Astrocyte (in vitro differentiated cells and primary cell): ENCODE measurements at regions not wholly inside any gene's neighbourhood (a gene's known extent, or its start where the extent isn't known, plus 50 kb on each side); places are given as distances from the start of the nearest gene placed in this dataset.

ENCODE experiments used
- DNase-seq: peaks from one replicate; pipeline ENCODE4 v3.0.0-alpha.2; 2010; ENCODE audit warnings: low read depth
- FAIRE-seq: peaks from 2 replicates; lab custom pipeline; 2011; peaks lifted over from hg19 to GRCh38; lab: Jason Lieb, UNC
- H2AFZ ChIP-seq: 2 replicates; pipeline ENCODE4 v1.6.0; 2012; ENCODE audit warnings: low read depth, low read length, inconsistent platforms
- H3K27ac ChIP-seq: 2 replicates; pipeline ENCODE4 v1.5.1; 2011; ENCODE audit warnings: low read depth, low read length, inconsistent platforms
- H3K27me3 ChIP-seq: 2 replicates; pipeline ENCODE4 v1.6.0; 2011; ENCODE audit warnings: low read length, inconsistent platforms; ENCODE audit not compliant: insufficient read depth
- H3K36me3 ChIP-seq: 2 replicates; pipeline ENCODE4 v1.5.1; 2011; ENCODE audit warnings: low read length, inconsistent platforms; ENCODE audit not compliant: insufficient read depth
- H3K4me1 ChIP-seq: 2 replicates; pipeline ENCODE4 v1.5.1; 2011; ENCODE audit warnings: low read length, inconsistent platforms; ENCODE audit not compliant: insufficient read depth
- H3K4me2 ChIP-seq: 2 replicates; pipeline ENCODE4 v1.6.0; 2012; ENCODE audit warnings: low read length, inconsistent platforms
- H3K4me3 ChIP-seq: 2 replicates; pipeline ENCODE4 v1.5.1; 2011; ENCODE audit warnings: low read depth, mild to moderate bottlenecking, low read length, inconsistent platforms; ENCODE audit not compliant: insufficient read depth
- H3K79me2 ChIP-seq: 2 replicates; pipeline ENCODE4 v1.6.0; 2012; ENCODE audit warnings: mild to moderate bottlenecking, low read length, inconsistent platforms; ENCODE audit not compliant: insufficient read depth
- H3K9ac ChIP-seq: 2 replicates; pipeline ENCODE4 v1.6.0; 2012; ENCODE audit warnings: mild to moderate bottlenecking, low read length, inconsistent platforms
- H3K9me3 ChIP-seq: 2 replicates; pipeline ENCODE4 v1.5.1; 2012; ENCODE audit warnings: low read depth, mild to moderate bottlenecking, low read length, inconsistent platforms; ENCODE audit not compliant: insufficient read depth
- H4K20me1 ChIP-seq: 2 replicates; pipeline ENCODE4 v1.6.0; 2012; ENCODE audit warnings: low read length, inconsistent platforms; ENCODE audit not compliant: insufficient read depth
- H3K27ac Mint-ChIP-seq: one replicate; pipeline ENCODE4 v1.8.0; 2021; ENCODE audit warnings: mild to moderate bottlenecking, mixed read lengths; ENCODE audit not compliant: unreplicated experiment
- H3K27me3 Mint-ChIP-seq: one replicate; pipeline ENCODE4 v1.8.0; 2021; ENCODE audit warnings: low read depth, mixed read lengths; ENCODE audit not compliant: unreplicated experiment
- H3K36me3 Mint-ChIP-seq: one replicate; pipeline ENCODE4 v1.8.0; 2021; ENCODE audit warnings: low read depth, mixed read lengths; ENCODE audit not compliant: unreplicated experiment
- H3K4me1 Mint-ChIP-seq: one replicate; pipeline ENCODE4 v1.8.0; 2021; ENCODE audit warnings: low read depth, mixed read lengths; ENCODE audit not compliant: unreplicated experiment
- H3K4me3 Mint-ChIP-seq: one replicate; pipeline ENCODE4 v1.8.0; 2021; ENCODE audit warnings: mild to moderate bottlenecking, moderate library complexity, mixed read lengths; ENCODE audit not compliant: unreplicated experiment
- H3K9me3 Mint-ChIP-seq: one replicate; pipeline ENCODE4 v1.8.0; 2021; ENCODE audit warnings: mild to moderate bottlenecking, mixed read lengths; ENCODE audit not compliant: unreplicated experiment
- EZH2 ChIP-seq: IDR thresholded peaks from 2 replicates; pipeline ENCODE4 v1.6.1; 2012; ENCODE audit warnings: mild to moderate bottlenecking, low read length, inconsistent platforms; ENCODE audit not compliant: insufficient read depth
- TF ChIP-seq, protein P1 (sequence below): IDR thresholded peaks from 2 replicates; pipeline ENCODE4 v1.5.1; 2011; ENCODE audit warnings: low read depth, mild to moderate bottlenecking, inconsistent platforms, low read length, moderate library complexity; ENCODE audit not compliant: insufficient read depth

DNA sequence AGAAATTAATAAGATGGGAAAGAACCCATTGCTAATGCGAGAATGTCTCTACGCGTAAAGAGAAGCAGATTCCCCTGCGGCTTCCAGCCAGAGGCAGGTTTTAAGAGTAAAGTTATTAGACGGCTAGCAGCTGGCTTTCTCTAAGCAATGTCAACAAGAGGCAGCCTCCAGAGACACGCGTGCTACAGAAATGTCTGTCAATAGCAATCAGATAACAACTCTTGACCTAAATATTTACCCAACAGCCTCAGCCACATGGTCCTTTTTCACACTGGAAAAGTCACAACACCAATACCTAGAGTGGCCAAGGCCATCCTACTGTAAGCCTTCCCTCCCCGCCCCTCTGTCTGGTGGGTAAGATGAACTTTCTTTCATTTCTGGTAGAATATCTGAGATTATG lies 146.0 kb upstream of the SFSWAP start:
- DNase-seq = no peak
- Histone ChIP-seq H3K4me2 (no peak overlapping the region), H3K4me3 (no peak overlapping the region), H3K27me3 (no peaks in the 10 kb centered on the region), H3K4me1 (no peaks in the 10 kb centered on the region), H3K9me3 (no peaks in the 10 kb centered on the region), H4K20me1 (no peaks in the 10 kb centered on the region), H3K9ac (no peak overlapping the region), H3K36me3 (no peaks in the 10 kb centered on the region), H3K27ac (no peak overlapping the region), H2AFZ (no peak overlapping the region), H3K79me2 (no peaks in the 10 kb centered on the region)
- Mint-ChIP-seq H3K27ac (no peak overlapping the region), H3K27me3 (peaks cover 32% of the 10 kb centered on the region), H3K36me3 (no peaks in the 10 kb centered on the region), H3K4me1 (no peaks in the 10 kb centered on the region), H3K9me3 (no peaks in the 10 kb centered on the region), H3K4me3 (no peak overlapping the region)
- no peak for FAIRE-seq
- no peak for TF ChIP-seq EZH2
- TF ChIP-seq, protein P1, sequence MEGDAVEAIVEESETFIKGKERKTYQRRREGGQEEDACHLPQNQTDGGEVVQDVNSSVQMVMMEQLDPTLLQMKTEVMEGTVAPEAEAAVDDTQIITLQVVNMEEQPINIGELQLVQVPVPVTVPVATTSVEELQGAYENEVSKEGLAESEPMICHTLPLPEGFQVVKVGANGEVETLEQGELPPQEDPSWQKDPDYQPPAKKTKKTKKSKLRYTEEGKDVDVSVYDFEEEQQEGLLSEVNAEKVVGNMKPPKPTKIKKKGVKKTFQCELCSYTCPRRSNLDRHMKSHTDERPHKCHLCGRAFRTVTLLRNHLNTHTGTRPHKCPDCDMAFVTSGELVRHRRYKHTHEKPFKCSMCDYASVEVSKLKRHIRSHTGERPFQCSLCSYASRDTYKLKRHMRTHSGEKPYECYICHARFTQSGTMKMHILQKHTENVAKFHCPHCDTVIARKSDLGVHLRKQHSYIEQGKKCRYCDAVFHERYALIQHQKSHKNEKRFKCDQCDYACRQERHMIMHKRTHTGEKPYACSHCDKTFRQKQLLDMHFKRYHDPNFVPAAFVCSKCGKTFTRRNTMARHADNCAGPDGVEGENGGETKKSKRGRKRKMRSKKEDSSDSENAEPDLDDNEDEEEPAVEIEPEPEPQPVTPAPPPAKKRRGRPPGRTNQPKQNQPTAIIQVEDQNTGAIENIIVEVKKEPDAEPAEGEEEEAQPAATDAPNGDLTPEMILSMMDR = no peak

DNA sequence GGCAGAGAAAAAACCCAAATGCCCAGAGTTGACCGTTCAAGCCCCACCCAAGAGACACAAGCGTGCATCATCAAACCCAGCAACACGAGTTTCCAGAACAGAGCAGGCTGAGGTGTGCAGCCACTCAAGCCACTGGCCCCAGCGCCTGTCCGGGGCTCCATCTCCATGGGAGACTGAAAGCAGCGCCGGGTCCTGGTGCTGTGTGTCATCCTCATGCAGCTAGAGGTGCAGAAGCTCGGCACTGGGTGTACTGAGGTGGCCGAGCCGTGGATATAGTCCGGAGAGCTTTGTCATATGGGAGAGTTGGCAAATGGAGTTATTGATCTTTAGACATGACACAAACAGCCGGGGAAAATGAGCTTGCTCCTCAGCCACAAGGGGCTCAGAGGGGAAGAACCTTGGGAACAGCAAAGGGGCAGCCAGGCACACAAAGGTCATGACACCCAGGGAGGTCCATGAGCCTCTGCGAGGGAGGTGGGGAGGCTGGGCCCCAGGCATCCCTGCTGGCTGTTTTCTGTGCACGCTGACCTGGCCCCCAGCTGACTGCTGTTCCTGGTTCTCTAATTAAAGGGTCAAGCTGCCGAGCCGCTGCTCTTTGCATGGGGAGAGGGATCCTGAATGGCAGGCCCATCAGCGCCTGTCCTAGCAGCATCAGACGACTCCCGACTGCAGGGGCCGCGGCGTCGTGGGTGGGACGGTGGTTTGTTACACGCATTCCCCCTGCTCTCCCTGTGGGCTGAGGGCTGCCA lies 145.4 kb upstream of the SFSWAP start:
- no peak for DNase-seq
- no peak overlapping the region for H3K4me3 ChIP-seq
- no peaks in the 10 kb centered on the region for H3K9me3 ChIP-seq
- no peaks in the 10 kb centered on the region for H3K27me3 ChIP-seq
- H3K79me2 ChIP-seq = no peaks in the 10 kb centered on the region
- TF ChIP-seq, protein P1 = no peak
- no peak for TF ChIP-seq EZH2
- H4K20me1 ChIP-seq = no peaks in the 10 kb centered on the region
- no peak overlapping the region for H3K4me2 ChIP-seq
- no peaks in the 10 kb centered on the region for H3K36me3 ChIP-seq
- Mint-ChIP-seq H3K4me3 (no peak overlapping the region), H3K36me3 (no peaks in the 10 kb centered on the region), H3K27ac (no peak overlapping the region), H3K4me1 (no peaks in the 10 kb centered on the region), H3K9me3 (no peaks in the 10 kb centered on the region), H3K27me3 (peaks cover 33% of the 10 kb centered on the region)
- H3K9ac ChIP-seq = no peak overlapping the region
- no peaks in the 10 kb centered on the region for H3K4me1 ChIP-seq
- FAIRE-seq = no peak
- no peak overlapping the region for H3K27ac ChIP-seq
- H2AFZ ChIP-seq = no peak overlapping the region

DNA sequence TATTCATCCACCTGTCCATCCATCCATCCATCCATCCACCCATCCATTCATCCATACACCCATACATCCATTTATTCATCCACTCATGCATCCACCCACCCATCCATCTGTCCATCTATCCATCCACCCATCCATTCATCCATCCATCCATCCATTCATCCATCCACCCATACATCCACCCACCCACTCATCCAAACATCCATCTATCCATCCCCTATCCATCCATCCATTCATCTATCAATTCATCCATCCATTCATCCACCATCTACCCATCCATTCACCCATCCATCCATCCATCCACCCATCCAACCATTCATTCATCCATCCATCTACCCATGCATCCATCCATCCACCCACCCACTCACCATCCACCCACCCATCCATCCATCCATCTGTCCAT lies 142.6 kb upstream of the SFSWAP start:
- Histone ChIP-seq H3K27me3 (no peaks in the 10 kb centered on the region), H3K4me2 (no peak overlapping the region), H4K20me1 (no peaks in the 10 kb centered on the region), H3K4me1 (no peaks in the 10 kb centered on the region), H3K36me3 (no peaks in the 10 kb centered on the region), H3K9ac (no peak overlapping the region), H3K9me3 (no peaks in the 10 kb centered on the region), H3K79me2 (no peaks in the 10 kb centered on the region), H2AFZ (no peak overlapping the region), H3K4me3 (no peak overlapping the region), H3K27ac (no peak overlapping the region)
- Mint-ChIP-seq H3K4me1 (no peaks in the 10 kb centered on the region), H3K4me3 (no peak overlapping the region), H3K27me3 (peaks cover 42% of the 10 kb centered on the region), H3K9me3 (no peaks in the 10 kb centered on the region), H3K27ac (no peak overlapping the region), H3K36me3 (no peaks in the 10 kb centered on the region)
- no peak for FAIRE-seq
- no peak for DNase-seq
- TF ChIP-seq, protein P1 = no peak
- no peak for TF ChIP-seq EZH2
